ENCODE measurements at regions not wholly inside any gene's neighbourhood (a gene's known extent, or its start where the extent isn't known, plus 50 kb on each side); places are given as distances from the start of the nearest gene placed in this dataset.

DNA sequence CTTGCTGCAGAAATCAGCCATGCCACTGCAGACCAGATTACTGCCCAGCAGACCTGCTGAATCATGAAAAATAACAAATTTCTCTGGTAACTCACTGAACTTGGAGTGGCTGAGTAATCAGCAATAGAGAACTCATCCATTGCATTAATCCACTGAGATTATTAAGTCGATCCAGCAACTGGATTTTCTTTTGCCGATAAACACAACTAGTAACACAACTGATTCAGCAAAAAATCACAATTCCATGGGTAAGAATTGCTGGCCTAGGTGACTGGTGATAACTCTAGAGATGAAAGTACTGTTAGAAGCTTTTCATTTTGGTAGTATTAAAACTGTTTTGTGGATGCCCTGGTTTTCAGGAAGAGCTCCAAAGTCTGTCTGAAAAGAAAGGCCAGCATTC, 214.5 kb downstream of the ETV1 start:
- DNase-seq (ENCODE audit: low read depth): no peak
- no peak overlapping the region for H3K4me3 ChIP-seq (ENCODE audit: low read depth, low read length)
- TF ChIP-seq, protein P1, sequence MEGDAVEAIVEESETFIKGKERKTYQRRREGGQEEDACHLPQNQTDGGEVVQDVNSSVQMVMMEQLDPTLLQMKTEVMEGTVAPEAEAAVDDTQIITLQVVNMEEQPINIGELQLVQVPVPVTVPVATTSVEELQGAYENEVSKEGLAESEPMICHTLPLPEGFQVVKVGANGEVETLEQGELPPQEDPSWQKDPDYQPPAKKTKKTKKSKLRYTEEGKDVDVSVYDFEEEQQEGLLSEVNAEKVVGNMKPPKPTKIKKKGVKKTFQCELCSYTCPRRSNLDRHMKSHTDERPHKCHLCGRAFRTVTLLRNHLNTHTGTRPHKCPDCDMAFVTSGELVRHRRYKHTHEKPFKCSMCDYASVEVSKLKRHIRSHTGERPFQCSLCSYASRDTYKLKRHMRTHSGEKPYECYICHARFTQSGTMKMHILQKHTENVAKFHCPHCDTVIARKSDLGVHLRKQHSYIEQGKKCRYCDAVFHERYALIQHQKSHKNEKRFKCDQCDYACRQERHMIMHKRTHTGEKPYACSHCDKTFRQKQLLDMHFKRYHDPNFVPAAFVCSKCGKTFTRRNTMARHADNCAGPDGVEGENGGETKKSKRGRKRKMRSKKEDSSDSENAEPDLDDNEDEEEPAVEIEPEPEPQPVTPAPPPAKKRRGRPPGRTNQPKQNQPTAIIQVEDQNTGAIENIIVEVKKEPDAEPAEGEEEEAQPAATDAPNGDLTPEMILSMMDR (IDR thresholded peaks at IDR 0.05; ENCODE audit: insufficient read depth, low read depth, low read length): no peak

DNA sequence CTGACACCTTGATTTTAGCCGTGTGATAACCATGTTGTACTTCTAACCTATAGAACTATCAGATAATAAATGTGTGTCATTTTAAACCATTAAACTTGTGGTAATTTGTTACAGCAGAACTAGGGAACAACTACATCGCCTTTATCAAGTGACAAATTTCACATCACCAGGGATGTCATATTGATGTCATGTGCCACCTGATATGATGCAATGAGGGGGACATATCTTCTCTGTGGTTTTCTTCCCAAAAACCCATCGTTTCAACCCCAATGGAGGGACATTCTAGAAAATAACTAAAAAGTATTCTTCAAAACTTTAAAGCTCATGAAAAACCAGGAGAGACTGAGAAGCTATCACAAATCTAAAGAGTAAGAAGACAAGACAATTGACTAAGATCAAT, 212.2 kb downstream of the ETV1 start:
- H3K4me3 ChIP-seq (ENCODE audit: low read depth, low read length): no peak overlapping the region
- TF ChIP-seq, protein P1 (IDR thresholded peaks at IDR 0.05; ENCODE audit: insufficient read depth, low read depth, low read length): no peak
- DNase-seq (ENCODE audit: low read depth): no peak

DNA sequence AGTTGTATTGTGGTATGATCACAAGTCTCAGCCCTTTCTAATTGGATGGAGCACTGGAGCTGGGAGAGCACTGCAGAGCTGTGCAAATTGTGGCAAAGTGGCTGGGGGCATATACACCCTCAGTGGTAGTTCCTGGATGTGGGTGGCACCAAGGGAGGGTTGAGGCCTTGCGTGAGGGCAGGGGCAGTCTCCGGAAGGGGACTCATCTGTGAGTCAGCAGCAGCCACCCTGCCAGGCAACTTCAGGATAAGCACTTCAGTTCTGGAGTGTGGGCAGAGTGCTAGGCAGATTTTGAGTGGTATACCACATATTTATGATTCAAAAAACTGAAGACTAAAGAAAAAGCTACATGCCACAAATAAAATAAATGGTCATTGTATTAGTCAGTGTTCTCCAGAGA, 210.5 kb downstream of the ETV1 start:
- H3K4me3 ChIP-seq (ENCODE audit: low read depth, low read length): no peak overlapping the region
- DNase-seq (ENCODE audit: low read depth): no peak
- TF ChIP-seq, protein P1 (IDR thresholded peaks at IDR 0.05; ENCODE audit: insufficient read depth, low read depth, low read length): no peak

DNA sequence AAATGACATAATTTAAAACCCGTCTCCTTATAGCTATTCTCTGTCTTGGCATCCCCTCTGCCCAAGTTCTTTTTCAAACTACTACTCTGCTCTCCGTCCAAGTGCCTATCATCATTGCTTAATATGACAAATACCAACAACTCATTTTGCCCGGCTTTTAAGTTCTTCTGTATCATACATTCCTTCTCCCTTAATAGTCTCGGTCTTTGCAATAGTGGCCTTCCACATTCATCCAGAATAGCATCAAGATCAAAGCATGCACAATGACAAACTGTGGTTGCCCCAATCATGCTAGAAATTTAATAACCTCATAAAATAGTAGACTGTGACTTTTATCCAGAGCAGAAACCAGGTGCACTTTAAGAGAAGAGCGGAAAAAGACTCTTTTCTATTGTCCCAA, 198.9 kb downstream of the ETV1 start:
- H3K4me3 ChIP-seq (ENCODE audit: low read depth, low read length): no peak overlapping the region
- DNase-seq (ENCODE audit: low read depth): no peak
- TF ChIP-seq, protein P1 (IDR thresholded peaks at IDR 0.05; ENCODE audit: insufficient read depth, low read depth, low read length): no peak

GRCh38 chr7:13792208-13792607, 197.3 kb downstream of the ETV1 start:
- no peak for DNase-seq (ENCODE audit: low read depth)
- TF ChIP-seq, protein P1 (IDR thresholded peaks at IDR 0.05; ENCODE audit: insufficient read depth, low read depth, low read length): no peak
- no peak overlapping the region for H3K4me3 ChIP-seq (ENCODE audit: low read depth, low read length)

- no peak for DNase-seq (ENCODE audit: low read depth)
- no peak overlapping the region for H3K4me3 ChIP-seq (ENCODE audit: low read depth, low read length)
- TF ChIP-seq, protein P1 (IDR thresholded peaks at IDR 0.05; ENCODE audit: insufficient read depth, low read depth, low read length): no peak
These were observed 195.5 kb downstream of the ETV1 start for GRCh38 chr7:13793926-13794325.

GRCh38 chr7:13794581-13794980, 194.9 kb downstream of the ETV1 start:
- no peak overlapping the region for H3K4me3 ChIP-seq (ENCODE audit: low read depth, low read length)
- no peak for DNase-seq (ENCODE audit: low read depth)
- TF ChIP-seq, protein P1 (IDR thresholded peaks at IDR 0.05; ENCODE audit: insufficient read depth, low read depth, low read length): no peak
